DMS53 treated with DMSO at 0.1 percent for 48 hours (cell line): ENCODE measurements at regions not wholly inside any gene's neighbourhood (a gene's known extent, or its start where the extent isn't known, plus 50 kb on each side); places are given as distances from the start of the nearest gene placed in this dataset.

Source experiments
- DNase-seq: peaks from one replicate; lab custom pipeline; 2025; ENCODE audit not compliant: unreplicated experiment; lab: John Stamatoyannopoulos, UW

DNA sequence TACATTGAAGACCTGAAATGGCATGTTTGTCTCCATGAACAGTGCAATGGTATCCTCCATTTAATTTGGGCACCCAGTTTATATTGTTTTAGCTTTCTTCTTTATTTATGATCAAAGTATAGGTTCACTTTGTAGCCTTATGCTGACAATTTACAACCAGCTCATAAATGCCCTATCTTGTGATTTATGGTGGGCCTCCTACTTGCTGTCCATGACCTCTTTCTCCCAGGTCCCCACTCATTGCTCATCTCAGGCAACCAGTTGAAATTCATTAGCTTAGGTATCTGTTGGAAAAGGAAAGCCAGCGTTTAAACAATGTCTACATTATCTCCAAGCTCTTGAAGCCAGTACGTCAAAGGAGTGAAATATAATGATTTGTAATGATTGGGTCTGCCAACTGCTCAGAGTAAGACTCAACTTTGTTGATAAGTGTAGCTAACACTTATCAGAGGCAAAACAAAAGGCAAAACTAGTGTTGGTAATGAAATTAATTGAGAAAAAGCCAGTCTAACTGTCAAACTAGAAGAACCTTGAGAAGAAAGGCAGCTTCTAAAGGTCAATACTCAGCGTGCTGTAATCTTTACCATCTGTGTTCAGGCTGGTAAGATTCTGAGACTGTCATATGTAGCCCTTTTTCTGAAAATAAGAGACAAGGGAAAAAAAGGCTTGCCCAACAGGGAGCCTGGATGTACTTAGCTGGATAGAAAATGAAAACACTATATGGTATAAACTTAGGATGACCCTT lies 695.9 kb downstream of the EPHA4 start:
- DNase-seq: no peak

GRCh38 chr2:220877491-220877890 lies 694.6 kb downstream of the EPHA4 start:
- DNase-seq: no peak

DNA sequence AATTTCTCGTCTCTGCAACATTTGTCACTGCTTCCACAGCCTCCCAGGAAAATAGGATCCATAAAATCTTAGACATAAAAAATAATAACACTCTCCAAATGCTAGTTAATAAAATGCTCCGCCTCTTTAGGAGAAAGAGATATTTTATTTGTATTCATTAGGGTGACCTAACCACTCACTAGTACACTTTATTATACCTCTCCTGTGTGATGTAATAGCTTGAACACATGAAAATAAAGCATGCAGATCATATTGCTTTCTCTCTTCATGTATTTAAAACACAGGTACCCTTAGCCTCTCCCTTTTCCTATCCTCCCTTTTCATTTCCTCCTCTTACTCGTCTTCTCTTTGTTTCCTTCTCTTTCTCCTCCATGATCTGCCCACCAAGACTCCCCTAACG lies 694.2 kb downstream of the EPHA4 start:
- DNase-seq: no peak

DNA sequence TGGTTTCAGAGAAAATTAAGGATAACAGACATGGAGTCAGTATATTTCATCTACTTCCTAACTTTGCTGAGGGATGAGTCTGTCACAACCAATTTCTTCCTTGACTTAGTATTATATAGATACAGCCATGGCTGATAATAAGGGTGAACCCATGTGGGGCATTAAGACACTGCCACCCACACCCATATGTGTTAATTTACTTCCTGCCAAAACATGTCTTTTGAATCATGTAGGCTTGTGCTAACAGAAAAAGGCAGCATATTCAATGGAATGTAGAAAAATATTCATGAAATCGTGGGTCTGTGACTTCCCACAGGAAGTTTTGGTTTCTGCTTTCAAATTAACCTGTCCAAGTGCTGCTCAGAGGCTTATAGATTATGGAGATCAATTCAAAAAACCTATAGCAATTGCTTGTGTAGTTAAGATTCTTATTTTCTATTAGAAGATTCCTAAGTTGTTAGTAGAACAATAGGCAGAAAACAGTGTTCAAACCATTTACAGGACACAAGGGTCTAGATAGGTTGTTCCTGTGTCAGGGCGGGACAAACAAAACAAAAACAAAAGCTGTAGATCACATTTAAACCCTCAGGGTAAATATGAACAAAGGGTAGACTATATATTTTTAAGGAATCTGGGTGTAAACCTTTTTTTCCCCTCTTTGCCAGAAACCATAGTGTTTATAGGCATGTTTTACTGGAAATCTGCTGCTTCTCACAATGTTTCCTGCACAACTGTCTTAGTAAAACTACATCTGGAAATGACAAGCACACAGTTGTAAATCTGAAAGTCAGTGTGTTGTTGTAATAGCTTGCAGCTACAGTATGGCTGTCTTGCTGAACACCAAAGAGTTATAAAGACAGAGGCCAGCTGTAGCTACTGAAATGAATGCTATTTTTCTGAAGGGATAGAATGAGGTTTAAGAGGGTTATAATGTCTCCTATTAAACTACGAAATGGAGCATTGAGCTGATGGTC lies 691.2 kb downstream of the EPHA4 start:
- no peak for DNase-seq

GRCh38 chr2:220882507-220882906 lies 689.6 kb downstream of the EPHA4 start:
- no peak for DNase-seq

DNA sequence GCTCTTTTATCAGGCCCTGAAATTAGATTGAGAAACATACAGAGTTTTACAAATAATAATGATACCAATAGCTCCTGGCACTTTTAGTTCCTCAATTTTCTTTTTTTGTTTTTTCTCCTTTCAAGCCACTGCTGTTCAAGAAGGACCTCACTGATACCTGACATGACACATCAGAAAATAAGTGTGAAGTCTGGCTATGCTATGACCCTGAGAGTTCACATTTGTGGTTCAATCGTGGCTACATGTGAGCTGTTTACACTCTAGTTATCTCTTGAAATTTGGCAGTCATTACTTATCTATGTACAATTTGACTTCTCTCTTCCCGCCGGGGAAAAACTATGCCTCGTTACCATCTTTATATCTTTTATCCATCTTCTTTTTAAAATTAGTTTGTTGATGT lies 686.5 kb downstream of the EPHA4 start:
- no peak for DNase-seq

DNA sequence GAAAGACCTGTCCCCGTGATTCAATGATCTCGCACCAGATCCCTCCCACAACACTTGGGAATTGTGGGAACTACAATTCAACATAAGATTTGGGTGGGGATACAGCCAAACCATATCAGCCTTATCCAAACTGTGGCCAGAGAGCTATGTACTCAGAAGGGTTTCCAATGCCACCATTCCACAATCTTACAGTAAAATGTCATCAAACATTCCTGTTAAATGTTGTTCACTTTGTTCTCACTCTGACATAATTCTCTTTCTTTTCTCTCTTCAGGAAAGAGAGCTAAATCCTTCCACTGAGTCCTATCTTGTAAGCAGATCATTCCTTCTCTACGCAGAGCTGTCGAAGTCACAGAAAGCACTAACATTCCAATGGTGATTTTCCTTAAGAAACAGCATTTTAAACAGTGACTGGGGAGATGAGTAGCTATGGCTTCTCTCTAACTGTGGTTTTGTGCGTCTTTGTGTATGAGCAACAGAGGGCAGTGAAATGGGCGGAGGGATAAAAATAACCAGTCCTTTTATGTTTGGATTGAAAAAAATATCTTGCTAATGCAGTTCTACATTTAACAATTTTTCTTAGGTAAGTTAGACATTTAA lies 684.7 kb downstream of the EPHA4 start:
- DNase-seq: no peak

- DNase-seq: no peak
Observed at GRCh38 chr2:220887876-220888275, 684.2 kb downstream of the EPHA4 start.

DNA sequence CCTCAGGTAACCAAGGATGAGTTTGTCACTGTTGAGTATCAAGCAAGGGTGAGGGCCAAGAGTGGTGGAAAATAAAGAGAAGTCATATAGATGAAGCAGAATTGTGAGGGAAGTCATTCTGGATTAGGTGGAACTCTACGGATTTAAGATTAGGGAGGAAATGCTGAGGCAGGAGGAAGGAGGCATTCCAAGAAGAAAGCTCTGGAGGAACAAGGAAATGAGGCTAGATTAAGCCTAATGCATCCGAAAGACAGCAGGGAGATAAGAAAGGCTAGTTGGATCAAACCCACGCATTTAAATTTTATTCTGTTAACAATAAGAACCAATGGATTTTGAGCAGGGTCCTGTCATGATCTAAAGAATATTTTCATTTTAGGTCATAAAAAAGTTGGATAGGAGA lies 681.2 kb downstream of the EPHA4 start:
- DNase-seq: no peak

DNA sequence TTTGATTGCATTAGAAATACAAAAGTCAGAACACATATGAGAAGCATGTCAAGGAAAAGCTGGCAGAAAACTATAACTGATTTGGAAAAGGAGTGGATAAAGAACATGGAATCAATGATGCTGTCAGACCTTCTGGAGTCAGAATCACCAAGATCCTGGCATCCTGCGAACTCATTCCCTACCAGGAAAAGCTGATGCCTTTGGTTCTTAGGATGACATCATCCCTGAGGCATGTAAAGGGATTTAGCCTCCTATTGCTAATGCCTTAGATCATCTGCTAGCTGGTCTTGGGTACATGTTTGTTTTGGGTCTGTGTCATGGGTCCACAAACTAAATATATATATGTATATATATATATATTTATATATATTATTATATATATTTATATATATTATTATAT lies 680.7 kb downstream of the EPHA4 start:
- peak; percentile 8 for DNase-seq

GRCh38 chr2:220892018-220892634 lies 680.0 kb downstream of the EPHA4 start:
- DNase-seq: no peak

GRCh38 chr2:220893411-220893810 lies 678.7 kb downstream of the EPHA4 start:
- DNase-seq: no peak

- no peak for DNase-seq
Observed at GRCh38 chr2:220894069-220894468, 678.0 kb downstream of the EPHA4 start.

GRCh38 chr2:220899492-220899891 lies 672.6 kb downstream of the EPHA4 start:
- DNase-seq: no peak

DNA sequence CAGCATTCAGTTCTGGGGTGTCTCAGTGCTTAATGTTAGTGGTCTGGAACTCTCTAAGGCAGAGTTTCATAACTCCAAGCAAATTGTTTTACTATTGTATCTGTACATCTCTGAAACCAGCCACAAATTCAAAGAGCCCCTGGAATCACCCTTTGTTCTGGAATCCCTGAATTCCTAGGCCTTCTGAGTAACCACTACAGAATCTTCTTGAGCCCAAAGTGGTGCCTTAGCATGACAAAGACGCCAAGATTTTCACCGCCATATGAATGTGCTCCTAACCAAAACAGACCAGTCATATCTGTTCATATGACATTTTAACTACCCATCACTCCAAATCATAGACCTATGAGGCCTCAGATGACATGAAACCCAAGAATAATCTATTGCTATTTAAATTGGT lies 668.1 kb downstream of the EPHA4 start:
- no peak for DNase-seq

- no peak for DNase-seq
Observed at GRCh38 chr2:220913384-220913783, 658.7 kb downstream of the EPHA4 start.

DNA sequence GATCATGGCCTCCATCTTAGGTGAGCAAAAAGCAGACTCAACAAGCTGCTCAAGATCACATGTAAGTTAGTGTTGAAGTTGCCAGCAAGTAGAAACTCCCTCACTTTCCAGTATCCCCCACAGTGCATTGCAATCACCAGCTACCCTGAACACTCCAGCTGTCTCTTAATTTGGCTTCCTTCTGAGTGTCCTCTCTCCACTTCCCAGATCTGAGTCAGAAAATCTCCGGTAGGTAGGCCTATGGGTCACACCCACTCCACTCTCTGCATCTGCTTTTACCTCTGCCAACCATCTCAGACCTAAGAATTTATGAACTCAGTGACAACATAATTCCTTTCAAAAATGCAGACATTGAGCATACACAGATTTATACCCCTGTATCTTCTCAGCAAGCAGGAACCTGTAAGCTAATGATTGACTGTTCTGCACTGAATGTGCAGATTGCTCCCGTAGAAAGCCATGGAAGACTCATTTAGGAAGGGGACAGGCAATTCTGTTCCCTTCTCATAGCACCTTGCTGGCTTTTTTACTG lies 656.9 kb downstream of the EPHA4 start:
- no peak for DNase-seq

DNA sequence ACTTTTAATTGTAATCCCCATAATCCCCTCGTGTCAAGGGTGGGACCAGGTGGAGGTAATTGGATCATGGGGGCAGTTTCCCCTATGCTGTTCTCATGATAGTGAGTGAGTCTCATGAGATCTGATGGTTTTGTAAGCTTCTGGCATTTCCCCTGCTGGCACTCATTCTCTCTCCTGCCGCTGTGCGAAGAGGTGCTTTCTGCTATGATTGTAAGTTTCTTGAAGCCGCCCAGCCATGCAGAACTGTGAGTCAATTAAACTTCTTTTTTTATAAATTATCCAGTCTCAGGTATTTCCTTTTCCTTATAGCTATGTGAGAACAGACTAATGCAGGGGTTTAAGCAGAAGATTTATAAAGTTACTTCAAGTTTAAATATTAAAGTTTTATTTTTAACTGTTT lies 655.2 kb downstream of the EPHA4 start:
- DNase-seq: no peak

GRCh38 chr2:220930271-220931076 lies 641.6 kb downstream of the EPHA4 start:
- DNase-seq: no peak

GRCh38 chr2:220931491-220931890 lies 640.6 kb downstream of the EPHA4 start:
- DNase-seq: no peak
